ENCODE measurements at regions not wholly inside any gene's neighbourhood (a gene's known extent, or its start where the extent isn't known, plus 50 kb on each side); places are given as distances from the start of the nearest gene placed in this dataset.
"Not testable (repeated sequence)": the region's sequence is repeated elsewhere in the genome, so short reads cannot be mapped to it uniquely, and the experiment has no call there.

DNA sequence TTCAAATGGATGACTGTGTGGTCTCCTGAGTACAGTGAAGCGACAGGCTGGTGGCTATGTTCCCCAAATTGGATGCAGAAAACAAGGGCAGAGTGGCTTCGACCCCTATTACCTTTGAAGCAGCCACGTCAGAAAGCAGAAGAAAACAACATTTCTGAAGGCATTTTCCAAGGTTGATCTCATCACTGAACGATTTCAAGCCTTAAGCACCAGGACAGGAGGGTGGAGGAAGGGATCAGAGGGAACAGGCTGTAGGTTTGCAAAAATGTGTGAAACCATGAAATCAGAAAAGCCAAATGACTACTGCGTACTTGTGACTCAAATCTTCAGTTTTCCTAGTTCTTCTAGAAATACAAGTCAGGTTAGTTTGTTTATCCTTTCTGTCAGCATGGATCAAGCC is 181.0 kb upstream of the TMEM106B start:
- TF ChIP-seq, protein P1, sequence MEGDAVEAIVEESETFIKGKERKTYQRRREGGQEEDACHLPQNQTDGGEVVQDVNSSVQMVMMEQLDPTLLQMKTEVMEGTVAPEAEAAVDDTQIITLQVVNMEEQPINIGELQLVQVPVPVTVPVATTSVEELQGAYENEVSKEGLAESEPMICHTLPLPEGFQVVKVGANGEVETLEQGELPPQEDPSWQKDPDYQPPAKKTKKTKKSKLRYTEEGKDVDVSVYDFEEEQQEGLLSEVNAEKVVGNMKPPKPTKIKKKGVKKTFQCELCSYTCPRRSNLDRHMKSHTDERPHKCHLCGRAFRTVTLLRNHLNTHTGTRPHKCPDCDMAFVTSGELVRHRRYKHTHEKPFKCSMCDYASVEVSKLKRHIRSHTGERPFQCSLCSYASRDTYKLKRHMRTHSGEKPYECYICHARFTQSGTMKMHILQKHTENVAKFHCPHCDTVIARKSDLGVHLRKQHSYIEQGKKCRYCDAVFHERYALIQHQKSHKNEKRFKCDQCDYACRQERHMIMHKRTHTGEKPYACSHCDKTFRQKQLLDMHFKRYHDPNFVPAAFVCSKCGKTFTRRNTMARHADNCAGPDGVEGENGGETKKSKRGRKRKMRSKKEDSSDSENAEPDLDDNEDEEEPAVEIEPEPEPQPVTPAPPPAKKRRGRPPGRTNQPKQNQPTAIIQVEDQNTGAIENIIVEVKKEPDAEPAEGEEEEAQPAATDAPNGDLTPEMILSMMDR (IDR thresholded peaks at IDR 0.05; ENCODE audit: control extremely low read depth, extremely low read depth, low read depth, missing control alignments): no peak
- CTCF ChIA-PET: no interaction called here
- POLR2A ChIA-PET: no interaction called here
- DNase-seq (ENCODE audit: extremely low spot score): no peak

DNA sequence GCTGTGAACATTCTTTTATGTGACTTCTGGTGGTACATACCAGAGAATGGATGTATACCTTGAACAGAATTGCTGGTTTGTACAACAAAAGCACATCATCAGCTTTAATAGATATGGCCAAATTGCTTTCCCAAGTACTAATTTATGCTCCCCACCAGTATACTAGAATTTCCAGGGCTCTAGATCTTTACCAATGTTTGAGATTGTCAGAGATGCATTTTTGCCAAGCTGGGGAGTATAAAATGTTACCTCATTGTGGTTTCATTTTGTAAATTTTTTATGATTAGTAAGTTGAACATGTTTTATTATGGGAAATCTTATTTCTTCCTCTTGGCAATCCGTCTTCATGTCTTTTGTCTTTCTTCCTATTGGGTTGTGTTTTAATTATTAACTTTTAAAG is 179.9 kb upstream of the TMEM106B start:
- TF ChIP-seq, protein P1 (IDR thresholded peaks at IDR 0.05; ENCODE audit: control extremely low read depth, extremely low read depth, low read depth, missing control alignments): no peak
- ChIA-PET POLR2A (no interaction called here), CTCF (no interaction called here)
- DNase-seq (ENCODE audit: extremely low spot score): no peak

DNA sequence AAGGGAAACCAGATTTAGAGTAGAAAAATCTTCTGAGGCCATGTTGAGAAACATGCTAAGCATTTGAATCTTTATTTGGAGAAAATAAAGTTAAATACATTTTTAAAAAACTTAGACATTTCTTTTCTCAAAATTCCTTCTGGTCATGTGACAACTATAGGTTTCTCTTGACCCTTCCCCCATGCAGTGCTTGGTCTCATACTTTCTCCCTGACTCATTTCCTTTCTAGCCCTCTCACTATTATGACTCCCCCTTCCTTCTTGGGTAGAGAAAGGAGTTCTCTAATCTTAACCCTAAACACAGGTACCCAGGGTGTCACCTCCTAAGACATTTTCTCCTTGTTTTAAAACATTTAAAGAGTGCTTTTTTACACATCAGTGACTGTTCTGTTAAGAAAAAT is 179.5 kb upstream of the TMEM106B start:
- TF ChIP-seq, protein P1 (IDR thresholded peaks at IDR 0.05; ENCODE audit: control extremely low read depth, extremely low read depth, low read depth, missing control alignments): no peak
- ChIA-PET POLR2A (no interaction called here), CTCF (no interaction called here)
- no peak for DNase-seq (ENCODE audit: extremely low spot score)

DNA sequence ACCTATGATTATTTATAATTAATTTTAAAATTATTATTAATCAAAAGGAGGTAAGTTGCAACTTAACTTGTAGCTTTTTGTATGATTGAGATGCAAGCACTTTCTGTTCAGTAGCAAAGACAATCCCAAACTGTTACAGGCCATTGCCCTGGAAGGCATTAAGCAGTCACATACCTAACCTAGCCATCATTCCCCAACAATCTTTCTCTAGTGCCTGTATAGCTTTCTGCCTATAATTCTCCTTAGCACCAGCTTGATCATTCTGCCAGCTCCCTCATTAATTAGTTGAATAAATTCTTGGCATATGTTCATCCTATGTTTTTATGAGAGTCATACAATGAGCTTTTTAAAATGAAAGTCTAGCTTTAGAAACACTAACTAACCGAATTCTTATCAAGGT is 178.9 kb upstream of the TMEM106B start:
- DNase-seq (ENCODE audit: extremely low spot score): no peak
- CTCF ChIA-PET: no interaction called here
- POLR2A ChIA-PET: no interaction called here
- TF ChIP-seq, protein P1 (IDR thresholded peaks at IDR 0.05; ENCODE audit: control extremely low read depth, extremely low read depth, low read depth, missing control alignments): no peak

DNA sequence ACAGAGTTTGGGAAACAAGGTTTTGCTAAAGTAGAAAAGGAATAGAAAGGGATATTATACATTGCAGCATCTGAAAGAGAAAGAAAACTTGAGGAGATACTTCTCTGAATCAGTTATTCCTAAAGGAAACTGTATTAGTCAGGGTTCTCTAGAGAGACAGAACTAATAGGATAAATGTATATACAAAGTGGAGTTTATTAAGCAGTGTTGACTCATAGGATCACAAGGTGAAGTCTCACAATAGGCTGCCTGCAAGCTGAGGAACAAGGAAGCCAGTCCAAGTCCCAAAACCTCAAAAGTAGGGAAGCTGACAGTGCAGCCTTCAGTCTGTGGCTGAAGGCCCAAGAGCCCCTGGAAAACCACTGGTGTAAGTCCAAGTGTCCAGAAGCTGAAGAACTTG is 167.6 kb upstream of the TMEM106B start:
- DNase-seq (ENCODE audit: extremely low spot score); CTCF ChIA-PET; POLR2A ChIA-PET: not testable (repeated sequence)

DNA sequence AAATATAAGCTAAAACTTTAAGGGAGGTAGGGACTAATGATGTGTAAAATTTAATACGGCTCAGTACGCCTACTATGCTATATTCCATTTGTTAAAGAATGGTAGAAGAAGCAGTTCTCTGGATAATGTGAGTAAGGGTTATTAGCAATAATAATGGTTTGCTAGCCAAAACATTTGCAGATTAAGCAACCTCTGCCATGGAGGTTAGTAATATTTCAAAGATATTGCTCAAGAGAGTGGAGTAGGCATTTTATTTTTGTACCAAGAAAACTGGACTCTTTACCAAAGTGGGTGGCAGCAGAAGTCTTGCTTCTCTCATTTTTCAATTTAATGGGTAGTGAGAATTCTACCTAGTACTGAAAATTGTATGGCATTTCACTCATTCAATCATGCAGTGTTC is 158.9 kb upstream of the TMEM106B start:
- DNase-seq (ENCODE audit: extremely low spot score): no peak
- TF ChIP-seq, protein P1 (IDR thresholded peaks at IDR 0.05; ENCODE audit: control extremely low read depth, extremely low read depth, low read depth, missing control alignments): no peak
- ChIA-PET CTCF (no interaction called here), POLR2A (no interaction called here)

DNA sequence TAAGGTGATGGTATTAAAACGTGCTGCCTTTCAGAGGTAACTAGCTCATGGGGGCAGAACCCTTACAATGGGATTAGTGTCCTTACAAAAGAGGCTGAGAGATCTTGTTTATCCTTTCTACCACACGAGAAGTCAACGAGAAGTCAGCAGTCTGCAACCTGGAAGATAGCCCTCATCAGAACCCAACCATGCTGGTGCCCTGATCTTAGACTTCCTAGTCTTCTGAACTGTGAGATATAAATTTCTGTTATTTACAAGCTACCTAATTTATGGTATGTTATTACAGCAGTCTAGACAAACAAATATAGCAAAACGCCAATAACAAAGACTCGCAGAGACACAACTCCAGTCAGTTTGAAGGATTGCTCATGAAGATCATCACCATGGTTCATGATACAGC is 157.5 kb upstream of the TMEM106B start:
- ChIA-PET POLR2A (no interaction called here), CTCF (interaction anchor here (0.6 to 1.4 kb wide), 2 partner anchors 8 to 234 kb away, joined by 3 read pairs; no protein-coding TSS in a partner anchor)
- DNase-seq (ENCODE audit: extremely low spot score): no peak
- TF ChIP-seq, protein P1 (IDR thresholded peaks at IDR 0.05; ENCODE audit: control extremely low read depth, extremely low read depth, low read depth, missing control alignments): no peak
